ENCODE measurements at regions not wholly inside any gene's neighbourhood (a gene's known extent, or its start where the extent isn't known, plus 50 kb on each side); places are given as distances from the start of the nearest gene placed in this dataset.

- no peak for DNase-seq (ENCODE audit: low spot score)
Measured at GRCh38 chr13:70386919-70387318, 278.7 kb upstream of the KLHL1 start.

- DNase-seq (ENCODE audit: low spot score): no peak
Measured at GRCh38 chr13:70385852-70386251, 277.6 kb upstream of the KLHL1 start.

GRCh38 chr13:70384156-70384555, 275.9 kb upstream of the KLHL1 start:
- no peak for DNase-seq (ENCODE audit: low spot score)

DNA sequence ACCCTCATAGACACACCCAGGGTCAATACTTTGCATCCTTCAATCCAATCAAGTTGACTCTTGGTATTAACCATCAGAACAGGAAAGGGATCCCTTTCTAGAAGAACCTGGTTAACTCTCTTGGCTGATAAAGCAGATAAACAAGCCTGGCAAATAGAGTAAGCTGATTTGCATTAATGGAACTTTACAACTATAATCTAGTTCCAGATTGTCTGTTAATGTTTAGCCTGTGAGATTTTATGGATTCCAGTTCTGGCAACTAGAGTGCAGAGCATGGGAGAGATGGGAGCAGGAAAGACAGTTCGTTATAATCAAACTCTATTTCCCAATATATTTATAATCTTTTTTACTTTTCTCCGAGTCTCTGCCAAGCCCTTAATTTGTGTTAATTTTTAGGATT, 272.6 kb upstream of the KLHL1 start:
- no peak for DNase-seq (ENCODE audit: low spot score)

- no peak for DNase-seq (ENCODE audit: low spot score)
Measured at GRCh38 chr13:70375718-70376117, 267.5 kb upstream of the KLHL1 start.

- DNase-seq (ENCODE audit: low spot score): no peak
Measured at GRCh38 chr13:70370924-70371323, 262.7 kb upstream of the KLHL1 start.

- no peak for DNase-seq (ENCODE audit: low spot score)
Measured at GRCh38 chr13:70366720-70367119, 258.5 kb upstream of the KLHL1 start.

GRCh38 chr13:70363991-70364390, 255.7 kb upstream of the KLHL1 start:
- DNase-seq (ENCODE audit: low spot score): no peak

- DNase-seq (ENCODE audit: low spot score): no peak
Measured at GRCh38 chr13:70362820-70363570, 254.7 kb upstream of the KLHL1 start.

GRCh38 chr13:70357031-70357430, 248.8 kb upstream of the KLHL1 start:
- no peak for DNase-seq (ENCODE audit: low spot score)

DNA sequence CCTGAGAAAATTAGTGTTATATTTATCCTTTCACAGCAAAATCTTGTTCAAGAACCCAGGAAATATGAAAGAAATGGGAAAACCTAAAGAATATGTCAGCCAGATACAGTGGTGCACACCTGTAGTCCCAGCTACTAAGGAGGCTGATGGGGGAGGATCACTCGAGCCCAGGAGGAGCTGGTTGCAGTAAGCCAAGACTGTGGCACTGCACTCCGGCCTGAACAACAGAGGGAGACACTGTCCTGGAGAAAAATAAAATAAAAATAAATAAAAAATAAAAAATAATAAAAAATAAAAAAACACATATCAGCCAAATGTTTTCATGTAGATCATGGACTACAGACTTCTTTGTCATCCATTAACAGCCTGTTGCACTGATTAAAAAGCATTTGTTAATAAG, 244.8 kb upstream of the KLHL1 start:
- DNase-seq (ENCODE audit: low spot score): no peak

DNA sequence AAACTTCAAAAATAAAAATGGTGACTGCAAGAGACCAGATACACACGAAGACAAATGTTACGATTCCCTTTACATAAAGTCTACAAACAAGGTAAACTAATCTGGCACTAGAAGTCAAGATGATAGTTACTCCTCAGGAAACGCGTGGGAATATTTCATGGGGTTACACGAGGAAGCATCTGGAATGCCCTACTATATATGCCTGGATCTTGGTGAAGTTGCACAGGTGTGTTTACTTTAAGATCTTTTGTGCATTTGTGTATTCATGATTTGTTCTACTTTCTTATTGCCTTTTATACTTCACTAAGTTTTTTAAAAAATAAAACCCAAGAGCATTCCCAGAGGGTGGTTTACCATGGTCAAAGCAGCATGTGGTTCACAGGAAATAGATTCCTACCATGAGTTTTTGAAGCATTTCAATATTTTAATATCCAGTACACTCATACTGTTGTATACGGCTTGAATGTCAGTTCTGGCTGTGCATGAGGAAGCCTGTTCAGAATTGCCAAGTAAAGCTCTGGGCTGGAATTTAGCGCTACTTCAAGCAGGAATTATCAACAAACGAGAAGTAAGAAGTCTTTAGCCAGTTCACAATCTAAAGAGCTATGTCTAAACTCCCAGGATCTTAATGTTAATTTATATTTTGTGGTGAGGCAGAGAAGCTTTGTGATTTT, 239.8 kb upstream of the KLHL1 start:
- DNase-seq (ENCODE audit: low spot score): no peak

DNA sequence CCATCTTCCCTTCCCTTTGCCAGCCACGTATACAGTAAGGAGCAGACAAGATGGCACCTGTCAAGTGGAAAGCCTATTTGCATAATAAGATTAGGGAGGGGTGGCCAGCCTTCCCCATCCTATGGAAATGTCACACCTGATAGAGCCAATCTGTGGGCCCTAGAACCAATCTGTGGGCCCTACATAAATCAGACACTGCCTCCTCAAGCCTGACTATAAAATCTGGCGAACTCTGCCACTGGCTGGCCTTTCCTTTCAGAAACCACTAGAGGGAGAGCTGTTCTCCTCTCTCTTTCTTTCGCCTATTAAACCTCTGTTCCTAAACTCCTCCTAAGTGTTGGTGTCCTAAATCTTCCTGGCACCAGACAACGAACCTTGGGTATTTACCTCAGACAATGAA, 231.5 kb upstream of the KLHL1 start:
- peak; percentile 51 for DNase-seq (ENCODE audit: low spot score)

GRCh38 chr13:70338609-70339008, 230.4 kb upstream of the KLHL1 start:
- no peak for DNase-seq (ENCODE audit: low spot score)

DNA sequence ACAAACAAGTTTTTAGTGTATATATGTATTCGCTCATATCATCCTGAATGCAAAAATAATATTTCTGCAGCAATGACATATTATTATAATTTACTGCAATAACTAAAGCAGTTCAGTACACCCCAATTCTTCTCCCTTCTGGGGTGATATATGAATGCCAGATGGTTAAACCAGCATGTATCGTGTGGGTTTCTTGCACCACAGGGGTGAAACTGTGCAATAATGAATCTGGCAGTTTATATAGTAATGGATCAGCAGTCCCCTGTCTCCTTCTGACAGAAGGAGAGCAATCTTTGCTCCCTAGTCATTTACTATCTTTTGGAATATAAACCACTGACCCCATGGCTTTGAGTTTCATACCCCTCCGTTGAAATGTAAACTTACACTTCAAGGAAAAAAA, 228.6 kb upstream of the KLHL1 start:
- no peak for DNase-seq (ENCODE audit: low spot score)

DNA sequence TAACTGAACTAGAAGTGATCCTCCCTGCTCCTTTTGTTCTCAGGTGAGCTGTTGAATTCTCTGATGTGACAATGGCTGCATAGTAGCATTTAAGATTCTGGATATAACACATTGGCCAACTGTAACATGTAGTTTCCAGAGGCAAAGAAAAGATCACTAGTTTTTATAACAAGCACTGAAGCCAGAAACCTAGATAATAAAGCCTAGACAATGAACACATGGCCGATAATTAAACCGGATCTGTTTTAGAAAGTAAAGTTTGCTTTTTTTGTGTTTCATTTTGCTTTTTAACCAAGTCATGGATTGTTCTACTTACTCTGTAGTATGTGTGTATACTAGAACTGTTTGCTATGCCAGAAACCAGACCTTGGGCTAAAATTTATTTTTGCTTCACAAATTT, 225.5 kb upstream of the KLHL1 start:
- DNase-seq (ENCODE audit: low spot score): no peak

GRCh38 chr13:70330697-70331361, 222.6 kb upstream of the KLHL1 start:
- no peak for DNase-seq (ENCODE audit: low spot score)

DNA sequence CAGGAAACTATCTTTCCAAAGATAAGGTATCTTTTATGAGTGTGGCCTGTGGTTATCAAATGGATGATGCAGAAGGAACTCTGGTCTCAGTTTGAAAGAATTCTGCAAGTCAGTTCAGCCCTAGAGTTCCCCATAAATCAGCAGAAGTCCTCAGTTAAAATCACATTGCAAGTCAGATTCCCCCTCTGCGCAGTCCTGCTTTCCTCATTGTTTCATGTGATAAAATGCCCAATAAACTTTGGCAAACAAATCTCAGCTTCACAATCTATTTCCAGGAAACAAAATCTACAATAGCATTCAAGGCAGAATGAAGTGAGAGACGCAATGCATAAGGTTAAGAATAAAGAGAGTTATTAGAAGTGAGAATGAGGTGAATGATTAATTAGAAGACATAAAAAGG, 216.3 kb upstream of the KLHL1 start:
- no peak for DNase-seq (ENCODE audit: low spot score)

DNA sequence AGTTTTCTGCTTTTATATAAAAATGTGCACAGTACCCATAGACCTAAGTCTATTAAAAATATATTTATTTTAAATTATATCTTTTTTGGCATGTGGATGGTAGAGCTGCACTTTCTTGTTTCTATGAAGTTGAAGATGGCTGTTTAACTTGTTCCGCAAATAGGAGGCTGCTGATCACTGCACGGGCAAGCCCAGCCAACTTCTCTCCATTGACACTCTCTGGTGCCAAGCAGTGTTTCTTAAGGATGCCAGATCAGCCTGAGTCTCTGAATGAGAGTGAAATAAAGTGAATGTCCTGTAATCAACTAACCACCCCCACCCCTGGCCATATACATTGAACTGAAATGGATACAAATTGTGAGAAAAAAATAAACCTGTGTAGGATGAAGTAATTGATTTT, 202.9 kb upstream of the KLHL1 start:
- no peak for DNase-seq (ENCODE audit: low spot score)

- DNase-seq (ENCODE audit: low spot score): peak; percentile 63
Measured at GRCh38 chr13:70310396-70311119, 202.3 kb upstream of the KLHL1 start.

GRCh38 chr13:70297189-70297616, 189.0 kb upstream of the KLHL1 start:
- DNase-seq (ENCODE audit: low spot score): no peak

- DNase-seq (ENCODE audit: low spot score): no peak
Measured at GRCh38 chr13:70284371-70284770, 176.1 kb upstream of the KLHL1 start.

DNA sequence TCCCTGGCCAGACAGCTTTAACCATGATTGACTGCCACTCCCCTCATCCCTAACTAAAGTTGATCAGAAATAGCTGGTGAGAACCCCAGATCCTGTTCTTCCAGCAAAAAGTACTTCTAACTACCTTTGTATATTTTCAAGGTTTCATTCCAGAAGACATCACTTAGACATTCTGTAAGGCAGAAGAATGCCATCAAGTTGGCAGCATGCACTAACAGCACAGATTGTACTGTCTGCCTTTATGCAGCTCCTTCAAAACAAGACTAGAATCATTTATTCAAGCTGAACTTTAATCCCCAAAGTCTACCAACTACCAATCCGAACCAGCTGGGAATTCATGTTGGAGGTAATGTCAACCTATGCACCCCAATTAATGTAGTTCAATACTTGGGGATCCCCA, 167.6 kb upstream of the KLHL1 start:
- no peak for DNase-seq (ENCODE audit: low spot score)
